HG03432 (cell line): ENCODE measurements at regions not wholly inside any gene's neighbourhood (a gene's known extent, or its start where the extent isn't known, plus 50 kb on each side); places are given as distances from the start of the nearest gene placed in this dataset.

Experiments
- ATAC-seq: cut with Tn5 transposase; IDR thresholded peaks from one replicate; pipeline ENCODE4 v1.9.1; 2021; ENCODE audit warnings: mild to moderate bottlenecking, moderate library complexity; ENCODE audit not compliant: unreplicated experiment

- no peak for ATAC-seq
Measured at GRCh38 chr22:49574881-49575702, 252.6 kb downstream of the BRD1 start.

GRCh38 chr22:49574205-49574880 lies 253.3 kb downstream of the BRD1 start:
- no peak for ATAC-seq

GRCh38 chr22:49573109-49573765 lies 254.4 kb downstream of the BRD1 start:
- no peak for ATAC-seq

DNA sequence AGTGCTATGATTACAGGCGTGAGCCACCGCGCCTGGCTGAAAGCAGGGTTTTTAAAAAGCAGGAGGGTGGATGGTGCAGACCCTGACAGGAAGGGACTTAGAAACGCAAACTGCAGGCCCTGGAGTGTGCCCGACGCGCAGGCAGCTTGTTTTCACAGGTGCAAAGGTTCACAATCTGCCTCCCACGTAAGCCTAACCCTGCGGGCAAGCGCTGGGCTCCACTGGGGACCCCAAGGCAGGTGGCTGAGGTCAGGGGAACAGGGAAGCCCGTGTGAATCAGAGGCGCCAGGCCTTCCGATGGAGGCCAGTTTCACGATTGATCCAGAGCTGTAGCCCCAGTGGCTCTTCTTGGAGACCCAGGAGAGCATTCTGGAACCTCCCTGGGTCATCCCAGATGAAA lies 256.3 kb downstream of the BRD1 start:
- ATAC-seq, result no peak

GRCh38 chr22:49570032-49570848 lies 257.4 kb downstream of the BRD1 start:
- no peak for ATAC-seq

GRCh38 chr22:49569286-49570031 lies 258.2 kb downstream of the BRD1 start:
- ATAC-seq, result no peak

GRCh38 chr22:49568751-49569285 lies 258.9 kb downstream of the BRD1 start:
- no peak for ATAC-seq

DNA sequence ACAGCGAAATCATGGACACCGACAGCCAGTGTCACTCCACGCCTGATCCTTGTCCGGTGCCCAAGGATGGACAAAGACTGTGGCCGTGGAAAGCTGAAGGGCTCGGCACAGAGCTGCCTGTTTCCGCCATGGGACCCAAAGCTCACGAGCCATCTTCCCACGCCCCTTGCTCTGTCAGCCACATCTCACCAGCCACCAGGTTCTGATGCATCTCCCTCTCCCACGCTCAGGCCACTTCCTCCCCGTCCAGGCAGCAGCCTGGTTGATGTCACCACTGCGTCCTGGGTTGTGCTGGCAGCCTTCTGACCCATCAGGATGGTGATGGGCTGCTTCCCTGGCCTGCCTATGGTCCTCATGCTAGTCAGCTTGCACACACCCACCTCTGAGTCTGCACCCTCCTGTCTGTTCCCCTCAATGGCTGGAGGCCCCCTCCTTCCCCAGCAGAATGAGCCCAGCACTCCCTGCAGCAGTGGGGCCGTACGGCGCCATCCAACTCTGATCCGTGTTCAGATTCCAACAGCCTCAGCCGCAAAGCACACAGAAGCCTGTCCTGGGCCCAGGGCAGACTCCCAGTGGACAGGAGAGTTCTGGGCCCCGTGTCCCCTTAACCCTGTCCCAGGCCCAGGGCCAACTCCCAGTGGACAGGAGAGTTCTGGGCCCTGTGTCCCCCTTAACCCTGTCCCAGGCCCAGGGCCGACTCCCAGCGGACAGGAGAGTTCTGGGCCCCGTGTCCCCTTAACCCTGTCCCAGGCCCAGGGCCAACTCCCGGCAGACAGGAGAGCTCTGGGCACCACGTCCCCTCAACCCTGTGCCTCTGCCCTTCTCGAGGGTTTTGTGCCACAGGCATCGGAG lies 259.5 kb downstream of the BRD1 start:
- no peak for ATAC-seq

DNA sequence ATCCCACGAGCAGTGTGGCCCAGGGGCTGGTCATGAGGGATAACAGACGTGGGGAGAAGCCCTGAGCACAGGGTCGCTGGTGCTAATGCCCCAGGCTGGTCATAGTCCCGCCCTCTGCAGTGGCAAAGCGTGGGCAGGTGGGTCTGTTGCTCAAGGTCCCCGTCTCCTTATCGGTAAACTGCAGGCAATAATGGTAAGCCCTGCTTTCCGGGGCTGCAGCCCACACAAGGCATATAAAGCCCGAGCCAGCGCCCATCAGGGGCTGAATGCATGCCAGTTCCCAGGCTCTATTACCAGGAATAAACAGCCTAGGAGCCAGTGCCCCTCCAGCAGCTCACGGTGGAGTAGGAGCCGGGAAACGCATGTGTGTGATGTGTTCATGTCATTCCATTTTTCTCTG lies 261.0 kb downstream of the BRD1 start:
- ATAC-seq, result no peak

DNA sequence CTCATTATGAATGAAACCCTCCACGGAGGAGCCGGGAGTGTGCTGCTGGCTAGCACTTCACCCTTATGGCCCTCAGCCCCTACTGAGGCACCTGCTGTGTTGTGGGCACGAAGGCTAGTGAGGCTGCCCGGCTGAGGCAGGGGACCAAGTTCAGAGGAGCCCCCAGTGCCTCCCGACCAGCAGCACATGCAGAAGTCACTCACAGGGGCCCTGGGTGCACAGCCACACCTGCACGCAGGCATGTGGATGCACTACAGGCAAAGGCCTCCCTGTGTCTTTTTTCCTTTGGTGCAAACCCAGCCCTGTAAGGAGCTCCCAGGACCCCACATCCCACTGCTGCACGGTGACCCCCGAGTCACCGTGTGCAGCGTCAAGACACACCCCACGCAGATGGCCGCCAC lies 261.5 kb downstream of the BRD1 start:
- ATAC-seq, result no peak

GRCh38 chr22:49565516-49565855 lies 262.2 kb downstream of the BRD1 start:
- no peak for ATAC-seq

- no peak for ATAC-seq
Measured at GRCh38 chr22:49564666-49565515, 262.8 kb downstream of the BRD1 start.

DNA sequence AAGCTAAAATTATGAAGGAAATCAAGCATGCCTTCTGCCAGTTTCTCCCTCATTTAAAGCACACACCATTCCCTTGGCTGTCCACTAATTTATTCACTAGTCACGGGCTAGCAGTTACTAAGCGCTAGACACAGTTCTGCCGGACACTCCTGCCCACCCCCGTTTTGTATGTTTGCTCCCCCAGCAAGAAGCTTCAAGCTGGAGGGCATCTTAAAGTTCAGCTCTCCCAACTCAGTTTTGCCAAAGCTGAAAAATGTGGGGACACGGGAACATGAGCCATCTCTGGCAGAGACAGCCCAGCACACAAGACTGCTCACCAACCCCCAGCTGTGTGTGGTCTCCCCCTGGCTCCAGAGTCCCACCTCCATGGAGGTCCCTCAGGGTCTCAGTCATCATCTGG lies 263.6 kb downstream of the BRD1 start:
- no peak for ATAC-seq

DNA sequence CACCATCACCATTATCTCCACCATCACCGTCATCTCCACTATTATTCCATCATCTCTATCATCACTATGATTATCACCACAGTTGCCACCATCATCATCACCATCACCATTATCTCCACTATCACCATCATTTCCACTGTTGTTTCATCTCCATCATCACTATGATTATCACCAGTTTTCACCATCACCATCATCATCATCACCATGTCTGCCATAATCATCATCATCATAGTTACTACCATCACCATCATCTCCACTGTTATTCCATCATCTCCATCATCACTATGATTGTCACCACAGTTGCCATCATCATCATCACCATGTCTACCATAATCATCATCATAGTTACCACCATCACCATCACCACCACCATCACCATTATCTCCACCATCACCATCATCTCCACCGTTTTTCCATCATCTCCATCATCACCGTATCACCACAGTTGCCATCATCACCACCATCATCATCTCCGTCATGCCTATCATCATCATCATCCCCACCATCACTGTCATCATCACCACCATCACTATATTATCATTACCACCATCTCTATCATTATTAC lies 264.9 kb downstream of the BRD1 start:
- ATAC-seq, result no peak

DNA sequence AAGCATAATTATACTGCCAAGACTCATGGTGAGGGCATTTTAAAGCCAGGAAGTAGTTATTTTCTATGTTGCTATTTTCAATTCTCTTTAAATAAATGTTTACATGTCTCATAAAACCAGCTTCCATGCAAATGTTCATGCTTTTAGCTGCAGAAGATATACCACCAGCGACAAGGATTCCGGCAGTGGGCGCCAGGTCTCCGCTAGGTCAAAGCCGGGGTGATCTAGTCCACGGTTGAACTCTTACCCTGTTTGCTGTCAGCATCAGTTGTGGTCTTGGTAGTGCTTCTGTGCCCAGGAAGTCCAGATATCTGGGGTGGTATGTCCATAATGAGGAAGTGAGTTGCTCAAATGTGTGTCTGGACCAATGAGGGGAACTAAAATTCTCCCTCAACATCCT lies 265.7 kb downstream of the BRD1 start:
- ATAC-seq, result no peak

DNA sequence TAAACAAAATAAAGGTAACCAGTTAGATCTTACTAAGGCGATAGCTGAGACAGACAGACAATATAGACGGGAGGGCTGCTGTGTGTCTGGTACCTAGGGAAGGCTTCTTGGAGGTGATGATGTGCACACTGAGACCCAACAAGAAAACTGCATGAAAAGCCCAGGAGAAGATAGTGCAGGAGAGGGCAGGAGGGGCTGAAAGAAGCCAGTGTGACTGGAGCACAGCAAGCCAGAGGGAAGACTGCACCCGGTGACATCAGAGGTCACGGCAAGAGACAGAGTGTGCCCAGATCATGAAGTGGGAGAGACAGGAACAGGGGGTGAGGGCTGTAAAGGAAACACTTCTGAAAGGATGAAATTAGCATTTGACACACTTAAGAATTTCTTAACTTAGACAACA lies 266.3 kb downstream of the BRD1 start:
- no peak for ATAC-seq

- no peak for ATAC-seq
Measured at GRCh38 chr22:49555526-49555925, 272.1 kb downstream of the BRD1 start.

DNA sequence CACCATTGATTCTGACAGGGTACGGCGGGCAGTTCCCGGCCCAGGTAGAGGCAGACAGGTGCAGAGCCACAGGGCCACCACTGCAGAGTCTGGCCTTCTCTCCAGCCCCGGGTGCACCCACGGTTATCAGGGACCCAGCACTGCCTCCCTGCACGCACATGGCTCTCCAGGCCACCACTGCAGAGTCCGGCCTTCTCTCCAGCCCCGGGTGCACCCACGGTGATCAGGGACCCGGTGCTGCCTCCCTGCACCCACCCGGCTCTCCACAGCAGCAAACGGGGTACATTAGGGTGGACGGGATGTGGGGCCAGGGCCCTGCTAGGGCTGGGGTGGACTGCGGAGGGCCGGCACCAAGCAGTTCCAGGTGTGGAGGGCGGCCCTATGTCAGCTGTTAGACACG lies 272.9 kb downstream of the BRD1 start:
- ATAC-seq, result no peak
